Endothelial cell of umbilical vein (primary cell): ENCODE measurements at regions not wholly inside any gene's neighbourhood (a gene's known extent, or its start where the extent isn't known, plus 50 kb on each side); places are given as distances from the start of the nearest gene placed in this dataset.

Source experiments
- BruUV-seq: library from RNA; stranded (reverse); fragments of 400-500 nt; replicated peaks from 2 replicates; lab custom pipeline; 2021; lab: Mats Ljungman, UMichigan
- CTCF ChIA-PET: fragments of 300-600, 350-600 bp; sonication (Branson Sonifier 250); formaldehyde crosslinking; loops from one replicate; lab custom pipeline; 2021; ENCODE audit warnings: antibody characterized with exemption, inconsistent platforms; lab: Charles Lee
- POLR2A ChIA-PET: fragments of 300-600, 350-600 bp; sonication (Branson Sonifier 250); formaldehyde crosslinking; loops from one replicate; lab custom pipeline; 2021; ENCODE audit warnings: antibody characterized with exemption, inconsistent platforms; lab: Charles Lee
- DNase-seq: peaks from one replicate; pipeline ENCODE4 v3.0.0-alpha.2; 2011; ENCODE audit warnings: low read depth, low spot score
- FAIRE-seq: peaks from 2 replicates; lab custom pipeline; 2011; peaks lifted over from hg19 to GRCh38; lab: Jason Lieb, UNC
- H2AFZ ChIP-seq: 2 replicates; pipeline ENCODE4 v1.6.0; 2012; ENCODE audit warnings: low read depth, low read length, control low read depth, inconsistent platforms
- H3K27ac ChIP-seq: 2 replicates; pipeline ENCODE4 v1.5.1; 2011; ENCODE audit warnings: low read depth, mild to moderate bottlenecking, control low read depth, low read length, moderate library complexity; ENCODE audit not compliant: insufficient read depth
- H3K27me3 ChIP-seq, 2 experiments: 2 replicates each; pipeline versions ENCODE4 v1.6.0 to v1.6.1; 2011; ENCODE audit warnings: low read length in 2 of 2, mixed read lengths in 1 of 2; ENCODE audit not compliant: control insufficient read depth in 2 of 2, insufficient read depth in 2 of 2
- H3K36me3 ChIP-seq, 2 experiments: 2 replicates in 1 of 2; 3 replicates in 1 of 2; pipeline ENCODE4 v1.5.1; 2011; ENCODE audit warnings: low read length in 2 of 2, mild to moderate bottlenecking in 1 of 2, moderate library complexity in 1 of 2; ENCODE audit not compliant: control insufficient read depth in 2 of 2, insufficient read depth in 2 of 2; ENCODE audit errors: extremely low read depth in 1 of 2
- H3K4me1 ChIP-seq: 3 replicates; pipeline ENCODE4 v1.5.1; 2011; ENCODE audit warnings: mild to moderate bottlenecking, low read length; ENCODE audit not compliant: control insufficient read depth, insufficient read depth; ENCODE audit errors: extremely low read depth
- H3K4me2 ChIP-seq: 2 replicates; pipeline ENCODE4 v1.6.1; 2011; ENCODE audit warnings: low read length, control low read depth, mixed read lengths; ENCODE audit not compliant: insufficient read depth
- H3K4me3 ChIP-seq, 3 experiments: fragments of 200-600 bp in 1 of 3; sonication (generic), shearing (Covaris generic) in 1 of 3; replicated peaks in 1 of 3; 2 replicates each; pipeline ENCODE4 v1.5.1; 2011 to 2016; ENCODE audit warnings: control low read depth in 3 of 3, low read length in 3 of 3, mild to moderate bottlenecking in 2 of 3, inconsistent platforms in 1 of 3, low read depth in 1 of 3, moderate library complexity in 1 of 3; ENCODE audit not compliant: insufficient read depth in 1 of 3
- H3K79me2 ChIP-seq: 2 replicates; pipeline ENCODE4 v1.6.0; 2012; ENCODE audit warnings: low read length, inconsistent platforms; ENCODE audit not compliant: control insufficient read depth, insufficient read depth
- H3K9ac ChIP-seq: replicated peaks from 2 replicates; pipeline ENCODE3; 2011; ENCODE audit warnings: low read length, control low read depth; ENCODE audit not compliant: insufficient read depth; ENCODE audit errors: extremely low read depth
- H3K9me1 ChIP-seq: replicated peaks from 3 replicates; pipeline ENCODE4 v1.6.0; 2011; ENCODE audit warnings: mild to moderate bottlenecking, low read length; ENCODE audit not compliant: control insufficient read depth, insufficient read depth; ENCODE audit errors: extremely low read depth
- H3K9me3 ChIP-seq: replicated peaks from 2 replicates; pipeline ENCODE4 v1.5.1; 2012; ENCODE audit warnings: low read length, inconsistent platforms; ENCODE audit not compliant: control insufficient read depth, insufficient read depth
- H4K20me1 ChIP-seq: replicated peaks from 2 replicates; pipeline ENCODE3; 2011; ENCODE audit warnings: mild to moderate bottlenecking, low read length; ENCODE audit not compliant: control insufficient read depth, insufficient read depth; ENCODE audit errors: extremely low read depth
- CTCF ChIP-seq, 2 donors: IDR thresholded peaks; 1 replicate in 1 of 2; 2 replicates in 1 of 2; pipeline ENCODE4 v1.5.1; 2011; ENCODE audit warnings: low read length in 2 of 2, mild to moderate bottlenecking in 2 of 2, moderate library complexity in 2 of 2, control low read depth in 1 of 2, inconsistent platforms in 1 of 2, low read depth in 1 of 2; ENCODE audit not compliant: insufficient read depth in 1 of 2; ENCODE audit errors: extremely low read depth in 1 of 2
- EZH2 ChIP-seq: IDR thresholded peaks from 2 replicates; pipeline ENCODE4 v1.6.1; 2012; ENCODE audit warnings: borderline replicate concordance, low read depth, mild to moderate bottlenecking, moderate library complexity, low read length, inconsistent platforms; ENCODE audit not compliant: severe bottlenecking
- FOS ChIP-seq: IDR thresholded peaks from 2 replicates; pipeline ENCODE4 v1.6.1; 2011; ENCODE audit warnings: mild to moderate bottlenecking, low read length, moderate library complexity, borderline replicate concordance; ENCODE audit not compliant: insufficient read depth
- GATA2 ChIP-seq: IDR thresholded peaks from 2 replicates; pipeline ENCODE4 v1.7.0; 2011; ENCODE audit warnings: low read depth, mild to moderate bottlenecking, moderate library complexity, mixed read lengths, low read length; ENCODE audit not compliant: insufficient read length, insufficient read depth
- JUN ChIP-seq: IDR thresholded peaks from 2 replicates; pipeline ENCODE4 v1.6.1; 2011; ENCODE audit warnings: borderline replicate concordance, low read depth; ENCODE audit not compliant: insufficient read length, insufficient read depth
- MYC ChIP-seq: IDR thresholded peaks from one replicate; pipeline ENCODE4 v1.6.1; 2011; ENCODE audit warnings: mild to moderate bottlenecking, low read depth, low read length
- POLR2A ChIP-seq: IDR thresholded peaks from 2 replicates; pipeline ENCODE4 v1.6.1; 2012; ENCODE audit warnings: low read depth, mild to moderate bottlenecking, control low read depth, low read length
- POLR2AphosphoS5 ChIP-seq: IDR thresholded peaks from 2 replicates; pipeline ENCODE4 v1.6.1; 2012; ENCODE audit warnings: low read depth, mild to moderate bottlenecking, control low read depth, low read length, moderate library complexity; ENCODE audit not compliant: insufficient read depth
- dilution Hi-C: fragments of 300-500 bp; cut with MboI; formaldehyde crosslinking; loops from one replicate; pipeline ENCODE4 v1.15.0; 2019; ENCODE audit warnings: low sequenced_read_pairs; ENCODE audit not compliant: extremely low pct_ligation_motif_present
- intact Hi-C: fragments of 100-400 bp; cut with micrococcal nuclease; formaldehyde crosslinking; loops from one replicate; pipeline ENCODE4 v1.10.0; 2022
- TF ChIP-seq, protein P1 (sequence below): IDR thresholded peaks from 2 replicates; pipeline ENCODE4 v1.6.1; 2011; ENCODE audit not compliant: insufficient read depth, insufficient read length

GRCh38 chr2:81624825-81625224, 1320.3 kb upstream of the LRRTM1 start:
- no peaks in the 10 kb centered on the region for H3K9me1 ChIP-seq
- H3K4me3 ChIP-seq: no peak overlapping the region
- no peaks in the 10 kb centered on the region for H3K27me3 ChIP-seq
- intact Hi-C loops (no loop called here), dilution Hi-C loops (no loop called here)
- no peak overlapping the region for H3K27ac ChIP-seq
- no peaks in the 10 kb centered on the region for H3K79me2 ChIP-seq
- H3K9me3 ChIP-seq: peaks cover under 1% of the 10 kb centered on the region
- FAIRE-seq: no peak
- no peaks in the 10 kb centered on the region for H3K4me1 ChIP-seq
- BruUV-seq: no TSS peak
- H2AFZ ChIP-seq: no peak overlapping the region
- CTCF ChIA-PET: no interaction called here
- H3K4me2 ChIP-seq: no peak overlapping the region
- TF ChIP-seq MYC: no peak
- TF ChIP-seq, protein P1, sequence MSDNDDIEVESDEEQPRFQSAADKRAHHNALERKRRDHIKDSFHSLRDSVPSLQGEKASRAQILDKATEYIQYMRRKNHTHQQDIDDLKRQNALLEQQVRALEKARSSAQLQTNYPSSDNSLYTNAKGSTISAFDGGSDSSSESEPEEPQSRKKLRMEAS: no peak
- no peak for TF ChIP-seq EZH2
- TF ChIP-seq FOS: no peak
- no peak for TF ChIP-seq POLR2AphosphoS5
- TF ChIP-seq JUN: no peak
- TF ChIP-seq CTCF (IDR thresholded peaks at IDR 0.05; ENCODE audit: extremely low read depth in 1 of 2, insufficient read depth in 1 of 2, low read depth in 1 of 2, low read length in 2 of 2): no peak
- TF ChIP-seq POLR2A: no peak
- no peak for TF ChIP-seq GATA2
- DNase-seq: no peak
- POLR2A ChIA-PET: no interaction called here
- H3K9ac ChIP-seq: no peak overlapping the region
- H3K36me3 ChIP-seq: no peaks in the 10 kb centered on the region
- no peaks in the 10 kb centered on the region for H4K20me1 ChIP-seq
